ENCODE measurements at regions not wholly inside any gene's neighbourhood (a gene's known extent, or its start where the extent isn't known, plus 50 kb on each side); places are given as distances from the start of the nearest gene placed in this dataset.

- TF ChIP-seq REST (IDR thresholded peaks at IDR 0.05; ENCODE audit: low read depth): no peak
- TF ChIP-seq RAD21 (IDR thresholded peaks at IDR 0.05; ENCODE audit: low read depth): no peak
- no peak for TF ChIP-seq MAX (IDR thresholded peaks at IDR 0.05)
- TF ChIP-seq NFIC (IDR thresholded peaks at IDR 0.05): no peak
- TF ChIP-seq TEAD4 (IDR thresholded peaks at IDR 0.05): no peak
Observed at GRCh38 chr3:145175626-145176025, 985.4 kb downstream of the PLOD2 start.
